ENCODE measurements at regions not wholly inside any gene's neighbourhood (a gene's known extent, or its start where the extent isn't known, plus 50 kb on each side); places are given as distances from the start of the nearest gene placed in this dataset.
"Not testable (repeated sequence)": the region's sequence is repeated elsewhere in the genome, so short reads cannot be mapped to it uniquely, and the experiment has no call there.

GRCh38 chr20:26309720-26310119 lies 613.1 kb upstream of the ZNF337 start:
- TF ChIP-seq POLR2A (IDR thresholded peaks at IDR 0.05; ENCODE audit: extremely low read depth, insufficient read length); MYC (IDR thresholded peaks at IDR 0.05; ENCODE audit: low read depth, low read length): not testable (repeated sequence)
